Gastroesophageal sphincter (tissue), 4 donors: ENCODE measurements at regions not wholly inside any gene's neighbourhood (a gene's known extent, or its start where the extent isn't known, plus 50 kb on each side); places are given as distances from the start of the nearest gene placed in this dataset.

Experiments
- ATAC-seq: fragments of 150-250 bp; one replicate; pipeline ENCODE4 v1.9.1; 2016; ENCODE audit warnings: mild to moderate bottlenecking, moderate library complexity
- H3K27ac ChIP-seq, 4 donors: fragments of 200-600 bp; sonication (generic) in 3 of 4; 1 replicate in 3 of 4; 2 replicates in 1 of 4; pipeline ENCODE4 v1.5.1; 2016 to 2019
- H3K27me3 ChIP-seq: fragments of 200-600 bp; sonication (generic); one replicate; pipeline ENCODE4 v1.5.1; 2019
- H3K36me3 ChIP-seq, 2 donors: fragments of 200-600 bp; sonication (generic); one replicate each; pipeline ENCODE4 v1.5.1; 2019; ENCODE audit warnings: control low read depth in 1 of 2
- H3K4me1 ChIP-seq, 3 donors: fragments of 200-600 bp; sonication (generic); 1 replicate in 2 of 3; 2 replicates in 1 of 3; pipeline ENCODE4 v1.5.1; 2016 to 2019; ENCODE audit warnings: control low read depth in 2 of 3
- H3K4me3 ChIP-seq, 2 donors: fragments of 200-600 bp; sonication (generic); one replicate each; pipeline ENCODE4 v1.5.1; 2019; ENCODE audit warnings: mild to moderate bottlenecking in 1 of 2, moderate library complexity in 1 of 2
- H3K9me3 ChIP-seq, 3 donors: fragments of 200-600 bp; sonication (generic); one replicate each; pipeline ENCODE4 v1.5.1; 2017 to 2019; ENCODE audit warnings: control low read depth in 2 of 3
- CTCF ChIP-seq, 4 experiments: fragments of 200-600 bp in 2 of 4; fragments of 450-650 bp in 2 of 4; sonication (generic) in 1 of 4; IDR thresholded peaks; one replicate each; pipeline ENCODE4 v1.5.1; 2017 to 2019; ENCODE audit warnings: antibody characterized with exemption in 4 of 4, mild to moderate bottlenecking in 2 of 4, moderate library complexity in 2 of 4
- EP300 ChIP-seq: sonication (generic); formaldehyde crosslinking; IDR thresholded peaks from one replicate; pipeline ENCODE4 v1.6.1; 2017; ENCODE audit warnings: antibody characterized with exemption, mild to moderate bottlenecking
- POLR2A ChIP-seq, 2 donors: fragments of 450-650 bp; IDR thresholded peaks; one replicate each; pipeline ENCODE4 v1.6.1; 2017; ENCODE audit warnings: antibody characterized with exemption in 2 of 2, mild to moderate bottlenecking in 2 of 2, moderate library complexity in 1 of 2
- POLR2AphosphoS5 ChIP-seq: sonication (generic); formaldehyde crosslinking; IDR thresholded peaks from one replicate; pipeline ENCODE4 v1.6.1; 2017; ENCODE audit warnings: antibody characterized with exemption
- WGBS, 2 donors: methylation state at CpG; one replicate each; pipeline ENCODE4 v1.1.5; 2018; ENCODE audit warnings: low coverage in 1 of 2; 5-methylcytosine and 5-hydroxymethylcytosine counted together

GRCh38 chr12:20140751-20141150 is 227.6 kb upstream of the PDE3A start:
- no peak overlapping the region for H3K4me3 ChIP-seq
- H3K27ac ChIP-seq: no peak overlapping the region
- no peaks in the 10 kb centered on the region for H3K36me3 ChIP-seq
- H3K4me1 ChIP-seq: peaks cover 0 to 14% (median 0%) of the 10 kb centered on the region in 3 donors
- H3K27me3 ChIP-seq: no peaks in the 10 kb centered on the region
- WGBS, 2 donors: 94% methylated on average over 3 of the region's 3 CpGs
- no peaks in the 10 kb centered on the region for H3K9me3 ChIP-seq
- no peak for ATAC-seq
- TF ChIP-seq EP300 (no peak), CTCF (IDR thresholded peaks at IDR 0.05) (no peak)

GRCh38 chr12:20142316-20142715 is 226.0 kb upstream of the PDE3A start:
- H3K27ac ChIP-seq: no peak overlapping the region
- ATAC-seq: no peak
- H3K4me3 ChIP-seq: no peak overlapping the region
- no peaks in the 10 kb centered on the region for H3K27me3 ChIP-seq
- peaks cover 0 to 14% (median 0%) of the 10 kb centered on the region in 3 donors for H3K4me1 ChIP-seq
- 31 to 71% methylated on average over 1 of the region's 1 CpG for WGBS, 2 donors
- TF ChIP-seq EP300: no peak
- TF ChIP-seq POLR2AphosphoS5: no peak
- TF ChIP-seq POLR2A (IDR thresholded peaks at IDR 0.05): no peak
- H3K9me3 ChIP-seq: no peaks in the 10 kb centered on the region
- no peaks in the 10 kb centered on the region for H3K36me3 ChIP-seq

GRCh38 chr12:20142956-20143355 is 225.4 kb upstream of the PDE3A start:
- TF ChIP-seq POLR2AphosphoS5: no peak
- TF ChIP-seq CTCF (IDR thresholded peaks at IDR 0.05): peak in 1 of 4 experiments; percentile 5
- Histone ChIP-seq H3K4me3 (no peak overlapping the region), H3K27me3 (no peaks in the 10 kb centered on the region), H3K9me3 (no peaks in the 10 kb centered on the region), H3K27ac (no peak overlapping the region), H3K36me3 (no peaks in the 10 kb centered on the region), H3K4me1 (peaks cover 0 to 14% (median 0%) of the 10 kb centered on the region in 3 donors)
- 34 to 46% methylated on average over 3 of the region's 3 CpGs for WGBS, 2 donors
- no peak for ATAC-seq

- TF ChIP-seq POLR2A (IDR thresholded peaks at IDR 0.05) (no peak), POLR2AphosphoS5 (no peak), EP300 (no peak), CTCF (IDR thresholded peaks at IDR 0.05) (no peak)
- 84% methylated on average over 3 of the region's 3 CpGs for WGBS, 2 donors
Measured at GRCh38 chr12:20144341-20144740, 224.0 kb upstream of the PDE3A start.

GRCh38 chr12:20148241-20148640 is 220.1 kb upstream of the PDE3A start:
- TF ChIP-seq EP300 (no peak), POLR2A (IDR thresholded peaks at IDR 0.05) (no peak), CTCF (IDR thresholded peaks at IDR 0.05) (no peak), POLR2AphosphoS5 (no peak)
- Histone ChIP-seq H3K4me3 (no peak overlapping the region), H3K27me3 (no peaks in the 10 kb centered on the region), H3K36me3 (no peaks in the 10 kb centered on the region), H3K4me1 (peaks cover 0 to under 1% (median 0%) of the 10 kb centered on the region in 3 donors), H3K27ac (no peak overlapping the region), H3K9me3 (no peaks in the 10 kb centered on the region)
- WGBS, 2 donors: 20 to 42% methylated on average over 1 of the region's 1 CpG
- ATAC-seq: no peak

More at GRCh38 chr12:20144341-20144740, 224.0 kb upstream of the PDE3A start:
- no peaks in the 10 kb centered on the region for H3K27me3 ChIP-seq
- no peak overlapping the region for H3K4me3 ChIP-seq
- no peak for ATAC-seq
- H3K36me3 ChIP-seq: no peaks in the 10 kb centered on the region
- H3K4me1 ChIP-seq: peaks cover 0 to 14% (median 0%) of the 10 kb centered on the region in 3 donors
- no peaks in the 10 kb centered on the region for H3K9me3 ChIP-seq
- H3K27ac ChIP-seq: no peak overlapping the region
